ENCODE measurements at regions not wholly inside any gene's neighbourhood (a gene's known extent, or its start where the extent isn't known, plus 50 kb on each side); places are given as distances from the start of the nearest gene placed in this dataset.

GRCh38 chr10:30187010-30187409 is 127.6 kb upstream of the JCAD start:
- intact Hi-C loops (cut with micrococcal nuclease; ENCODE audit: unreplicated experiment): no loop called here
- POLR2A ChIA-PET: interaction anchor here (1.0 to 1.2 kb wide), 3 partner anchors 9 to 60 kb away, joined by 3 to 4 read pairs (median 3); no protein-coding TSS in a partner anchor

DNA sequence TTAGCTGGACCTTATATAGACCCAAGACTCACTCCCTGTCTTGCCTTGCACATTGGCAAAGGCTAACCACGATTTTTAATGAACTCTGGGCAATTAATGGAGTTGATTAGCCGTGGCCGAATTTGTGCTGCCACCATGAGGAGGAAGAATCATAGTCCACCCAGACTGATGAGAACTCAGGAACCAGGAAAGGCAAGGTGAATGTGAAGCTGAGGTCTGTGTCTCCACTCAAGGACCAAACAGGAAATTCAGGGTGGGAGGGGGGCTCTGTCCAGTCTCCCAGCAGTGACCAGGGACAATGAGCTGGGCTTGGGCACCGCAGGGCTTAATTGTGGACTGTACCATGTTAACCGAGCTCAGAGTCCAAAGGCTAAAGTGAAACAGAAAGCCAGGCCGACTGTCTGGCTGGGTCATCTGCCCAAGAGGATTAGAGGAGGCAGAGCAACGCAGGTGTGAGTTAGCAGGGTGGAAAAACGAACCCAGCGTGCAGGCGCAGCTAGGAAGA is 127.0 kb upstream of the JCAD start:
- intact Hi-C loops (cut with micrococcal nuclease; ENCODE audit: unreplicated experiment): no loop called here
- Histone ChIP-seq H3K9me3 (ENCODE audit: low read length) (no peaks in the 10 kb centered on the region), H3K4me3 (ENCODE audit: low read depth, low read length, poor library complexity, severe bottlenecking) (no peak overlapping the region), H3K79me2 (ENCODE audit: insufficient read depth, low read depth, low read length) (no peaks in the 10 kb centered on the region), H3K36me3 (ENCODE audit: insufficient read depth, low read length) (no peaks in the 10 kb centered on the region), H3K9me2 (ENCODE audit: insufficient read depth, low read length) (no peaks in the 10 kb centered on the region), H3K4me2 (ENCODE audit: low read length) (no peak overlapping the region), H3K4me1 (ENCODE audit: insufficient read depth, low read length, poor library complexity, severe bottlenecking) (no peaks in the 10 kb centered on the region), H2AFZ (ENCODE audit: low read length) (no peak overlapping the region), H3K27ac (ENCODE audit: low read depth, low read length, poor library complexity, severe bottlenecking) (no peak overlapping the region), H4K20me1 (ENCODE audit: insufficient read depth, low read length) (no peaks in the 10 kb centered on the region)
- CTCF ChIA-PET (ENCODE audit: unreplicated experiment): no interaction called here
- TF ChIP-seq, protein P1, sequence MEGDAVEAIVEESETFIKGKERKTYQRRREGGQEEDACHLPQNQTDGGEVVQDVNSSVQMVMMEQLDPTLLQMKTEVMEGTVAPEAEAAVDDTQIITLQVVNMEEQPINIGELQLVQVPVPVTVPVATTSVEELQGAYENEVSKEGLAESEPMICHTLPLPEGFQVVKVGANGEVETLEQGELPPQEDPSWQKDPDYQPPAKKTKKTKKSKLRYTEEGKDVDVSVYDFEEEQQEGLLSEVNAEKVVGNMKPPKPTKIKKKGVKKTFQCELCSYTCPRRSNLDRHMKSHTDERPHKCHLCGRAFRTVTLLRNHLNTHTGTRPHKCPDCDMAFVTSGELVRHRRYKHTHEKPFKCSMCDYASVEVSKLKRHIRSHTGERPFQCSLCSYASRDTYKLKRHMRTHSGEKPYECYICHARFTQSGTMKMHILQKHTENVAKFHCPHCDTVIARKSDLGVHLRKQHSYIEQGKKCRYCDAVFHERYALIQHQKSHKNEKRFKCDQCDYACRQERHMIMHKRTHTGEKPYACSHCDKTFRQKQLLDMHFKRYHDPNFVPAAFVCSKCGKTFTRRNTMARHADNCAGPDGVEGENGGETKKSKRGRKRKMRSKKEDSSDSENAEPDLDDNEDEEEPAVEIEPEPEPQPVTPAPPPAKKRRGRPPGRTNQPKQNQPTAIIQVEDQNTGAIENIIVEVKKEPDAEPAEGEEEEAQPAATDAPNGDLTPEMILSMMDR (conservative IDR thresholded peaks at IDR 0.05; ENCODE audit: low read length): no peak
- TF ChIP-seq EZH2phosphoT487 (IDR thresholded peaks at IDR 0.05; ENCODE audit: borderline replicate concordance, low read depth, low read length): no peak
- POLR2A ChIA-PET: interaction anchor here (1.0 to 1.2 kb wide), 2 partner anchors 13 to 61 kb away, joined by 3 to 4 read pairs; no protein-coding TSS in a partner anchor
- no peak for DNase-seq (ENCODE audit: low spot score)
- BruUV-seq (replicated peaks): no TSS peak

More at GRCh38 chr10:30187010-30187409, 127.6 kb upstream of the JCAD start:
- TF ChIP-seq, protein P1 (conservative IDR thresholded peaks at IDR 0.05; ENCODE audit: low read length): no peak
- TF ChIP-seq EZH2phosphoT487 (IDR thresholded peaks at IDR 0.05; ENCODE audit: borderline replicate concordance, low read depth, low read length): no peak
- Histone ChIP-seq H3K4me1 (ENCODE audit: insufficient read depth, low read length, poor library complexity, severe bottlenecking) (no peaks in the 10 kb centered on the region), H3K9me3 (ENCODE audit: low read length) (no peaks in the 10 kb centered on the region), H2AFZ (ENCODE audit: low read length) (no peak overlapping the region), H3K79me2 (ENCODE audit: insufficient read depth, low read depth, low read length) (no peaks in the 10 kb centered on the region), H3K4me2 (ENCODE audit: low read length) (no peak overlapping the region), H3K36me3 (ENCODE audit: insufficient read depth, low read length) (no peaks in the 10 kb centered on the region), H3K27ac (ENCODE audit: low read depth, low read length, poor library complexity, severe bottlenecking) (no peak overlapping the region), H3K9me2 (ENCODE audit: insufficient read depth, low read length) (no peaks in the 10 kb centered on the region), H4K20me1 (ENCODE audit: insufficient read depth, low read length) (no peaks in the 10 kb centered on the region), H3K4me3 (ENCODE audit: low read depth, low read length, poor library complexity, severe bottlenecking) (no peak overlapping the region)
- CTCF ChIA-PET (ENCODE audit: unreplicated experiment): no interaction called here
- DNase-seq (ENCODE audit: low spot score): no peak
- BruUV-seq (replicated peaks): no TSS peak

GRCh38 chr10:30185916-30186315 is 126.5 kb upstream of the JCAD start:
- H3K36me3 ChIP-seq (ENCODE audit: insufficient read depth, low read length): no peaks in the 10 kb centered on the region
- no peaks in the 10 kb centered on the region for H3K9me2 ChIP-seq (ENCODE audit: insufficient read depth, low read length)
- H3K79me2 ChIP-seq (ENCODE audit: insufficient read depth, low read depth, low read length): no peaks in the 10 kb centered on the region
- TF ChIP-seq, protein P1 (conservative IDR thresholded peaks at IDR 0.05; ENCODE audit: low read length): no peak
- TF ChIP-seq EZH2phosphoT487 (IDR thresholded peaks at IDR 0.05; ENCODE audit: borderline replicate concordance, low read depth, low read length): no peak
- DNase-seq (ENCODE audit: low spot score): no peak
- ChIA-PET CTCF (ENCODE audit: unreplicated experiment) (no interaction called here), POLR2A (interaction anchor here (1.0 kb wide), 1 partner anchor 14 kb away, joined by 4 read pairs; no protein-coding TSS in a partner anchor)
- H3K27ac ChIP-seq (ENCODE audit: low read depth, low read length, poor library complexity, severe bottlenecking): no peak overlapping the region
- BruUV-seq (replicated peaks): no TSS peak
- H4K20me1 ChIP-seq (ENCODE audit: insufficient read depth, low read length): no peaks in the 10 kb centered on the region
- H2AFZ ChIP-seq (ENCODE audit: low read length): no peak overlapping the region
- no peak overlapping the region for H3K4me2 ChIP-seq (ENCODE audit: low read length)
- H3K4me3 ChIP-seq (ENCODE audit: low read depth, low read length, poor library complexity, severe bottlenecking): no peak overlapping the region
- no peaks in the 10 kb centered on the region for H3K4me1 ChIP-seq (ENCODE audit: insufficient read depth, low read length, poor library complexity, severe bottlenecking)
- no peaks in the 10 kb centered on the region for H3K9me3 ChIP-seq (ENCODE audit: low read length)
- intact Hi-C loops (cut with micrococcal nuclease; ENCODE audit: unreplicated experiment): no loop called here
